ENCODE measurements at regions not wholly inside any gene's neighbourhood (a gene's known extent, or its start where the extent isn't known, plus 50 kb on each side); places are given as distances from the start of the nearest gene placed in this dataset.

- TF ChIP-seq CTCF (IDR thresholded peaks at IDR 0.05): no peak
- no peak for TF ChIP-seq EZH2 (IDR thresholded peaks at IDR 0.05)
- no peak for TF ChIP-seq EZH2phosphoT487 (IDR thresholded peaks at IDR 0.05)
These were observed 54.4 kb upstream of the RNF24 start for GRCh38 chr20:4069751-4070150.

All from neural progenitor cell (in vitro differentiated cells).